22Rv1 (cell line): ENCODE measurements at regions not wholly inside any gene's neighbourhood (a gene's known extent, or its start where the extent isn't known, plus 50 kb on each side); places are given as distances from the start of the nearest gene placed in this dataset.

Source experiments
- ZFX ChIP-seq: fragments of 450-650 bp; IDR thresholded peaks from 2 replicates; pipeline ENCODE4 v1.6.1; 2017; ENCODE audit warnings: antibody characterized with exemption, borderline replicate concordance
- TF ChIP-seq, protein P1 (sequence below): fragments of 450-650 bp; IDR thresholded peaks from 2 replicates; pipeline ENCODE4 v1.5.1; 2017; ENCODE audit warnings: mild to moderate bottlenecking

DNA sequence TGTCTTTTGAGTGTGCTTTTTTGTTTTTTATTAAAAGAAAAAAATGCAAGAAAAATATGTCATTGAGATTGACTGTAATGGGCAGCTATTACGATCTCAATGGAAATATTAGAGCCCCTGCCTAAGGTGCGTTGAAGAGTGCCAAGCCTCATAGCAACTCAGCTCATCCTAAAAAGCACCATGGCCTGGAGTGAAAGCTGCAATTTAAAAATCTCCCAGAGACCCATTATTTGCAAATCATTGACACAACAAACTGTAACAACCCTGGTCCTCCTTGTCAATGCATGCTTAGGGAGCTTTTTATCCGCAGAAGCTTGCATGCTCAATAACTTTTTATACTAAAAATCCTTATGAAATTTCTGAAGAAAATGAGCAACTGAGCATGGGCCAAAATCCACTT lies 954.5 kb downstream of the ADGRL2 start:
- TF ChIP-seq, protein P1, sequence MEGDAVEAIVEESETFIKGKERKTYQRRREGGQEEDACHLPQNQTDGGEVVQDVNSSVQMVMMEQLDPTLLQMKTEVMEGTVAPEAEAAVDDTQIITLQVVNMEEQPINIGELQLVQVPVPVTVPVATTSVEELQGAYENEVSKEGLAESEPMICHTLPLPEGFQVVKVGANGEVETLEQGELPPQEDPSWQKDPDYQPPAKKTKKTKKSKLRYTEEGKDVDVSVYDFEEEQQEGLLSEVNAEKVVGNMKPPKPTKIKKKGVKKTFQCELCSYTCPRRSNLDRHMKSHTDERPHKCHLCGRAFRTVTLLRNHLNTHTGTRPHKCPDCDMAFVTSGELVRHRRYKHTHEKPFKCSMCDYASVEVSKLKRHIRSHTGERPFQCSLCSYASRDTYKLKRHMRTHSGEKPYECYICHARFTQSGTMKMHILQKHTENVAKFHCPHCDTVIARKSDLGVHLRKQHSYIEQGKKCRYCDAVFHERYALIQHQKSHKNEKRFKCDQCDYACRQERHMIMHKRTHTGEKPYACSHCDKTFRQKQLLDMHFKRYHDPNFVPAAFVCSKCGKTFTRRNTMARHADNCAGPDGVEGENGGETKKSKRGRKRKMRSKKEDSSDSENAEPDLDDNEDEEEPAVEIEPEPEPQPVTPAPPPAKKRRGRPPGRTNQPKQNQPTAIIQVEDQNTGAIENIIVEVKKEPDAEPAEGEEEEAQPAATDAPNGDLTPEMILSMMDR, result no peak
- TF ChIP-seq ZFX, result no peak
